ENCODE measurements at regions not wholly inside any gene's neighbourhood (a gene's known extent, or its start where the extent isn't known, plus 50 kb on each side); places are given as distances from the start of the nearest gene placed in this dataset.
A peak's percentile ranks its signal among the peaks of the same experiment; 100 is the strongest.

GRCh38 chr1:47532921-47533792, 95.3 kb downstream of the FOXD2 start:
- H3K79me1 ChIP-seq (ENCODE audit: low read depth, low read length): no peaks in the 10 kb centered on the region
- peak overlapping the region; percentile 38; the same call in 1 of the 2 replicates for H2BK5ac ChIP-seq (ENCODE audit: low read depth, low read length)
- ChIA-PET POLR2A (ENCODE audit: partially characterized antibody) (interaction anchor here (0.5 to 1.0 kb wide), 2 partner anchors 10 to 183 kb away, joined by 3 read pairs; no protein-coding TSS in a partner anchor), CTCF (ENCODE audit: partially characterized antibody) (interaction anchor here (0.7 to 13.0 kb wide), 22 partner anchors 8 to 193 kb away, joined by 3 to 172 read pairs (median 4); no protein-coding TSS in a partner anchor)
- peak overlapping the region; percentile 48 to 67 (median 58) for H3K4me3 ChIP-seq (ENCODE audit: extremely low read depth in 1 of 4, insufficient read depth in 2 of 4, low read depth in 3 of 4, low read length in 4 of 4)
- no peak overlapping the region; the same call in 1 of the 2 replicates for H2BK15ac ChIP-seq (ENCODE audit: low read length)
- peaks cover 7% of the 10 kb centered on the region; the same call in 1 of the 2 replicates for H3K23me2 ChIP-seq (ENCODE audit: low read depth, low read length)
- H4K8ac ChIP-seq (ENCODE audit: extremely low read depth, insufficient read depth, low read length): peak overlapping the region; percentile 64
- DNase-seq (ENCODE audit: low read depth in 1 of 2, low spot score in 2 of 2) (peak in 1 of 2 experiments; percentile 84), FAIRE-seq (no peak)
- H3K23ac ChIP-seq (ENCODE audit: insufficient read length): no peak overlapping the region
- H3K36me3 ChIP-seq (ENCODE audit: control insufficient read depth in 2 of 4, insufficient read depth in 4 of 4, low read length in 3 of 4): no peaks in the 10 kb centered on the region
- no peaks in the 10 kb centered on the region for H3K79me2 ChIP-seq (ENCODE audit: control insufficient read depth in 1 of 2, insufficient read depth in 2 of 2, low read length in 2 of 2)
- H4K20me1 ChIP-seq (replicated peaks in 1 of 2; ENCODE audit: control insufficient read depth in 1 of 2, insufficient read depth in 2 of 2, low read length in 2 of 2): no peaks in the 10 kb centered on the region
- no peak overlapping the region for H3K27ac ChIP-seq (ENCODE audit: low read depth, low read length)
- peaks cover 3 to 8% of the 10 kb centered on the region in 2 experiments; a peak in 3 of 4 replicates for H3K9me3 ChIP-seq (ENCODE audit: insufficient read depth in 2 of 2, low read depth in 1 of 2, low read length in 1 of 2)
- H2BK120ac ChIP-seq (replicated peaks; ENCODE audit: low read depth, low read length): no peak overlapping the region
- peak overlapping the region; percentile 91 for H2BK12ac ChIP-seq (ENCODE audit: low read depth, low read length)
- peak overlapping the region; percentile 89 for H2BK20ac ChIP-seq (ENCODE audit: low read length)
- peak overlapping the region; percentile 38 for H4K91ac ChIP-seq (replicated peaks; ENCODE audit: insufficient read length, low read length)
- peak overlapping the region in 2 of 4 experiments; percentile 3 to 58; a peak in 2 of 7 replicates for H3K9ac ChIP-seq (replicated peaks in 1 of 4; ENCODE audit: extremely low read depth in 1 of 4, low read depth in 3 of 4, low read length in 3 of 4)
- H2AK5ac ChIP-seq (ENCODE audit: low read depth, low read length): no peak overlapping the region
- H3K56ac ChIP-seq (replicated peaks; ENCODE audit: insufficient read length, low read depth, low read length): no peak overlapping the region
- H3K4me1 ChIP-seq (replicated peaks in 1 of 4; ENCODE audit: control insufficient read depth in 3 of 4, insufficient read depth in 4 of 4, low read length in 3 of 4): peaks cover 3 to 10% (median 7%) of the 10 kb centered on the region in 4 experiments
- H3K14ac ChIP-seq (ENCODE audit: insufficient read length): no peak overlapping the region
- peak overlapping the region; percentile 67 to 71 for H3K4me2 ChIP-seq (ENCODE audit: insufficient read depth in 1 of 2, low read depth in 2 of 2, low read length in 2 of 2)
- H3K27me3 ChIP-seq (replicated peaks in 1 of 4; ENCODE audit: control insufficient read depth in 3 of 4, extremely low read depth in 1 of 4, insufficient read depth in 3 of 4, low read length in 3 of 4): peaks cover 0 to 7% (median 4%) of the 10 kb centered on the region in 4 experiments; a peak in 2 of 7 replicates
- peak overlapping the region; percentile 84 for H3K18ac ChIP-seq (ENCODE audit: extremely low read depth, low read length)
- peak overlapping the region; percentile 30 for H2AFZ ChIP-seq (ENCODE audit: low read length)
- WGBS, 2 experiments (ENCODE audit: extremely low coverage in 1 of 2, insufficient coverage in 1 of 2, insufficient read length in 1 of 2, insufficient replicate concordance in 2 of 2, low coverage in 1 of 2, low lambda C conversion rate in 2 of 2, missing lambda C conversion rate in 1 of 2): 2% methylated on average over 29 of the region's 54 CpGs; no CpG with 5 or more reads in 1 of the 2 experiments
- no peak overlapping the region for H4K5ac ChIP-seq (ENCODE audit: insufficient read length, low read depth, low read length)
- H3K4ac ChIP-seq (replicated peaks; ENCODE audit: insufficient read length, low read depth, low read length): no peak overlapping the region
- TF ChIP-seq TAF1 (IDR thresholded peaks at IDR 0.05; ENCODE audit: low read depth, low read length) (0 out of 2 replicates have a peak, but pooled peaks have one; percentile 24), EP300 (IDR thresholded peaks at IDR 0.05; ENCODE audit: borderline replicate concordance in 1 of 2, low read depth in 2 of 2, low read length in 2 of 2) (no peak), BRCA1 (IDR thresholded peaks at IDR 0.05; ENCODE audit: low read depth, low read length) (no peak), USF2 (IDR thresholded peaks at IDR 0.05; ENCODE audit: low read length) (no peak), TAF7 (optimal IDR thresholded peaks at IDR 0.05; ENCODE audit: borderline replicate concordance, low read depth, low read length) (peak; percentile 17), HDAC2 (IDR thresholded peaks at IDR 0.05; ENCODE audit: borderline replicate concordance in 1 of 2, low read depth in 2 of 2, low read length in 2 of 2) (peak in 1 of 2 experiments; percentile 70; a peak in 1 of 4 replicates), SP1 (IDR thresholded peaks at IDR 0.05; ENCODE audit: low read depth, low read length) (peak; percentile 58), NRF1 (IDR thresholded peaks at IDR 0.05; ENCODE audit: low read depth, low read length) (no peak), ZNF274 (IDR thresholded peaks at IDR 0.05; ENCODE audit: borderline replicate concordance, extremely low read depth, low read length) (no peak), CHD1 (IDR thresholded peaks at IDR 0.05; ENCODE audit: low read depth, low read length) (no peak)

Measured in H1 (cell line).